ENCODE measurements at regions not wholly inside any gene's neighbourhood (a gene's known extent, or its start where the extent isn't known, plus 50 kb on each side); places are given as distances from the start of the nearest gene placed in this dataset.
A peak's percentile ranks its signal among the peaks of the same experiment; 100 is the strongest.

GRCh38 chr2:20523799-20524187 lies 76.9 kb downstream of the RHOB start (continued):
- no peak for TF ChIP-seq ZNF766 (CRISPR knock-in tag; conservative IDR thresholded peaks at IDR 0.05)

- ATAC-seq (peak; percentile 89), FAIRE-seq (peak; percentile 82), DNase-seq (ENCODE audit: extremely low read depth in 1 of 4, low spot score in 3 of 4) (peak; percentile 54 to 81 (median 61))
- no TSS peak for BruUV-seq (replicated peaks)
- intact Hi-C loops (cut with micrococcal nuclease) (no loop called here), in situ Hi-C loops (cut with MboI) (no loop called here)
- no peaks in the 10 kb centered on the region for H4K20me1 ChIP-seq (replicated peaks; ENCODE audit: control insufficient read depth, insufficient read depth, low read length)
- peaks cover 0 to 35% of the 10 kb centered on the region in 2 experiments; a peak in 2 of 5 replicates for H3K27me3 ChIP-seq (ENCODE audit: control insufficient read depth in 2 of 2, insufficient read depth in 2 of 2, low read length in 2 of 2)
- H3K9ac ChIP-seq (ENCODE audit: insufficient read depth in 1 of 2, low read depth in 2 of 2, low read length in 2 of 2): peak overlapping the region; percentile 40 to 84
- no peak overlapping the region for H3K4me3 ChIP-seq
- CTCF ChIA-PET (ENCODE audit: low intra/inter-chr PET ratio): no interaction called here
- no peaks in the 10 kb centered on the region for H3K9me1 ChIP-seq (ENCODE audit: control insufficient read depth, insufficient read depth, low read length)
- H3K9me3 ChIP-seq (replicated peaks; ENCODE audit: control insufficient read depth, insufficient read depth, low read depth, low read length): no peaks in the 10 kb centered on the region
- H3K79me2 ChIP-seq (ENCODE audit: control insufficient read depth, insufficient read depth, low read length): no peaks in the 10 kb centered on the region
- no peaks in the 10 kb centered on the region for H3K36me3 ChIP-seq (ENCODE audit: control insufficient read depth, insufficient read depth, low read length)
- peaks cover 17 to 18% of the 10 kb centered on the region in 2 experiments for H3K4me1 ChIP-seq (replicated peaks in 1 of 2; ENCODE audit: control insufficient read depth in 2 of 2, insufficient read depth in 2 of 2, low read length in 2 of 2)
- H3K27ac ChIP-seq (ENCODE audit: extremely low read depth, low read depth, low read length): peak overlapping the region; percentile 43; the same call in 2 of the 3 replicates
- POLR2A ChIA-PET: interaction anchor here (0.7 to 1.0 kb wide), 2 partner anchors 70 to 960 kb away, joined by 3 read pairs; no protein-coding TSS in a partner anchor
- WGBS (ENCODE audit: insufficient coverage, low coverage, missing lambda C conversion rate): 18% methylated on average over 16 of the region's 16 CpGs
- peak overlapping the region; percentile 76 for H3K4me2 ChIP-seq (ENCODE audit: insufficient read depth, low read length)
- H2AFZ ChIP-seq (ENCODE audit: low read depth, low read length): peak overlapping the region; percentile 88
- TF ChIP-seq MTA3 (IDR thresholded peaks at IDR 0.05; ENCODE audit: borderline replicate concordance) (0 out of 2 replicates have a peak, but pooled peaks have one; percentile 28), LEF1 (IDR thresholded peaks at IDR 0.05) (0 out of 2 replicates have a peak, but pooled peaks have one; percentile 22), ELF1 (tag; IDR thresholded peaks at IDR 0.05) (peak; percentile 76), ZBED1 (IDR thresholded peaks at IDR 0.05) (no peak), CEBPB (tag; IDR thresholded peaks at IDR 0.05) (no peak), BRD9 (IDR thresholded peaks at IDR 0.05; ENCODE audit: low read depth, partially characterized antibody) (peak; percentile 41), TFAP4 (CRISPR knock-in tag; IDR thresholded peaks at IDR 0.05; ENCODE audit: borderline replicate concordance) (peak; percentile 98), CBFA2T2 (conservative IDR thresholded peaks at IDR 0.05) (peak; percentile 29; the same call in 1 of the 2 replicates), KLF16 (IDR thresholded peaks at IDR 0.05) (peak; percentile 55; the same call in 1 of the 2 replicates), VEZF1 (CRISPR knock-in tag; IDR thresholded peaks at IDR 0.05) (peak; percentile 77), SNAPC5 (CRISPR knock-in tag; IDR thresholded peaks at IDR 0.05) (no peak), RAD21 (CRISPR knock-in tag; conservative IDR thresholded peaks at IDR 0.05 in 1 of 2, IDR thresholded peaks at IDR 0.05 in 1 of 2) (peak; percentile 39 to 41; a peak in 3 of 4 replicates), ZNF589 (CRISPR knock-in tag; IDR thresholded peaks at IDR 0.05; ENCODE audit: low read depth) (peak; percentile 75; the same call in 1 of the 2 replicates), TAF7 (tag; IDR thresholded peaks at IDR 0.05) (peak; percentile 37; the same call in 1 of the 2 replicates), SP1 (CRISPR knock-in tag; IDR thresholded peaks at IDR 0.05) (peak; percentile 30; the same call in 1 of the 2 replicates), ZNF174 (CRISPR knock-in tag; IDR thresholded peaks at IDR 0.05) (0 out of 2 replicates have a peak, but pooled peaks have one; percentile 55), ELF4 (CRISPR knock-in tag; IDR thresholded peaks at IDR 0.05) (peak; percentile 70; the same call in 1 of the 2 replicates), NCOA1 (IDR thresholded peaks at IDR 0.05; ENCODE audit: low read depth) (peak; percentile 30; the same call in 1 of the 2 replicates)
Measured at GRCh38 chr2:20524412-20525040, 77.7 kb downstream of the RHOB start.
